Uterus (tissue), 2 donors: ENCODE measurements at regions not wholly inside any gene's neighbourhood (a gene's known extent, or its start where the extent isn't known, plus 50 kb on each side); places are given as distances from the start of the nearest gene placed in this dataset.

ENCODE experiments used
- POLR2A ChIP-seq, 2 donors: fragments of 450-650 bp; IDR thresholded peaks; one replicate each; pipeline ENCODE4 v1.6.1; 2016; ENCODE audit warnings: antibody characterized with exemption in 2 of 2, mild to moderate bottlenecking in 1 of 2, moderate library complexity in 1 of 2
- TF ChIP-seq, protein P1 (sequence below), 4 experiments: fragments of 200-600 bp in 2 of 4; fragments of 450-650 bp in 2 of 4; sonication (generic) in 2 of 4; IDR thresholded peaks; one replicate each; pipeline ENCODE4 v1.5.1; 2016 to 2019; ENCODE audit warnings: antibody characterized with exemption in 4 of 4, mild to moderate bottlenecking in 2 of 4, moderate library complexity in 1 of 4

- no peak for TF ChIP-seq POLR2A (IDR thresholded peaks at IDR 0.05)
- TF ChIP-seq, protein P1, sequence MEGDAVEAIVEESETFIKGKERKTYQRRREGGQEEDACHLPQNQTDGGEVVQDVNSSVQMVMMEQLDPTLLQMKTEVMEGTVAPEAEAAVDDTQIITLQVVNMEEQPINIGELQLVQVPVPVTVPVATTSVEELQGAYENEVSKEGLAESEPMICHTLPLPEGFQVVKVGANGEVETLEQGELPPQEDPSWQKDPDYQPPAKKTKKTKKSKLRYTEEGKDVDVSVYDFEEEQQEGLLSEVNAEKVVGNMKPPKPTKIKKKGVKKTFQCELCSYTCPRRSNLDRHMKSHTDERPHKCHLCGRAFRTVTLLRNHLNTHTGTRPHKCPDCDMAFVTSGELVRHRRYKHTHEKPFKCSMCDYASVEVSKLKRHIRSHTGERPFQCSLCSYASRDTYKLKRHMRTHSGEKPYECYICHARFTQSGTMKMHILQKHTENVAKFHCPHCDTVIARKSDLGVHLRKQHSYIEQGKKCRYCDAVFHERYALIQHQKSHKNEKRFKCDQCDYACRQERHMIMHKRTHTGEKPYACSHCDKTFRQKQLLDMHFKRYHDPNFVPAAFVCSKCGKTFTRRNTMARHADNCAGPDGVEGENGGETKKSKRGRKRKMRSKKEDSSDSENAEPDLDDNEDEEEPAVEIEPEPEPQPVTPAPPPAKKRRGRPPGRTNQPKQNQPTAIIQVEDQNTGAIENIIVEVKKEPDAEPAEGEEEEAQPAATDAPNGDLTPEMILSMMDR (IDR thresholded peaks at IDR 0.05): no peak
Measured at GRCh38 chr2:128776461-128777195, 458.0 kb upstream of the HS6ST1 start.
